ENCODE measurements at regions not wholly inside any gene's neighbourhood (a gene's known extent, or its start where the extent isn't known, plus 50 kb on each side); places are given as distances from the start of the nearest gene placed in this dataset.
A peak's percentile ranks its signal among the peaks of the same experiment; 100 is the strongest.

- no peak for TF ChIP-seq CTCF (IDR thresholded peaks at IDR 0.05; ENCODE audit: unreplicated experiment)
- Mint-ChIP-seq H3K4me1 (peaks cover 11% of the 10 kb centered on the region), H3K9me3 (peaks cover 4% of the 10 kb centered on the region), H3K27ac (peak overlapping the region; percentile 15), H3K4me3 (no peak overlapping the region), H3K27me3 (ENCODE audit: low read depth) (peaks cover 10% of the 10 kb centered on the region), H3K36me3 (no peaks in the 10 kb centered on the region)
- no peak for DNase-seq (ENCODE audit: low spot score in 2 of 2, unreplicated experiment in 2 of 2)
These were observed 61.7 kb upstream of the EPC2 start for GRCh38 chr2:148582679-148583511.

- Mint-ChIP-seq H3K36me3 (no peaks in the 10 kb centered on the region), H3K4me1 (peaks cover 11% of the 10 kb centered on the region), H3K27ac (no peak overlapping the region), H3K9me3 (peaks cover 4% of the 10 kb centered on the region), H3K4me3 (no peak overlapping the region), H3K27me3 (ENCODE audit: low read depth) (no peaks in the 10 kb centered on the region)
- no peak for TF ChIP-seq CTCF (IDR thresholded peaks at IDR 0.05; ENCODE audit: unreplicated experiment)
- no peak for DNase-seq (ENCODE audit: low spot score in 2 of 2, unreplicated experiment in 2 of 2)
These were observed 58.9 kb upstream of the EPC2 start for GRCh38 chr2:148585696-148586095.

- Mint-ChIP-seq H3K9me3 (peaks cover 4% of the 10 kb centered on the region), H3K4me1 (peaks cover 11% of the 10 kb centered on the region), H3K4me3 (no peak overlapping the region), H3K27me3 (ENCODE audit: low read depth) (no peaks in the 10 kb centered on the region), H3K27ac (no peak overlapping the region), H3K36me3 (no peaks in the 10 kb centered on the region)
- DNase-seq (ENCODE audit: low spot score in 2 of 2, unreplicated experiment in 2 of 2) = no peak
- no peak for TF ChIP-seq CTCF (IDR thresholded peaks at IDR 0.05; ENCODE audit: unreplicated experiment)
These were observed 57.9 kb upstream of the EPC2 start for GRCh38 chr2:148586522-148587128.

GRCh38 chr2:148590612-148591011 is 53.9 kb upstream of the EPC2 start:
- Mint-ChIP-seq H3K4me3 (no peak overlapping the region), H3K27ac (no peak overlapping the region), H3K9me3 (peaks cover 6% of the 10 kb centered on the region), H3K27me3 (ENCODE audit: low read depth) (no peaks in the 10 kb centered on the region), H3K4me1 (peaks cover 8% of the 10 kb centered on the region), H3K36me3 (no peaks in the 10 kb centered on the region)
- TF ChIP-seq CTCF (IDR thresholded peaks at IDR 0.05; ENCODE audit: unreplicated experiment) = no peak
- no peak for DNase-seq (ENCODE audit: low spot score in 2 of 2, unreplicated experiment in 2 of 2)

- TF ChIP-seq CTCF (IDR thresholded peaks at IDR 0.05; ENCODE audit: unreplicated experiment) = no peak
- no peak overlapping the region for H3K4me3 Mint-ChIP-seq
- peaks cover 3% of the 10 kb centered on the region for H3K9me3 Mint-ChIP-seq
- H3K4me1 Mint-ChIP-seq = peaks cover 8% of the 10 kb centered on the region
- H3K27me3 Mint-ChIP-seq (ENCODE audit: low read depth) = no peaks in the 10 kb centered on the region
- no peak overlapping the region for H3K27ac Mint-ChIP-seq
- DNase-seq (ENCODE audit: low spot score in 2 of 2, unreplicated experiment in 2 of 2) = no peak
- no peaks in the 10 kb centered on the region for H3K36me3 Mint-ChIP-seq
These were observed 51.8 kb upstream of the EPC2 start for GRCh38 chr2:148592791-148593190.
